NCI-H82 treated with DMSO at 0.1 percent for 48 hours (cell line): ENCODE measurements at regions not wholly inside any gene's neighbourhood (a gene's known extent, or its start where the extent isn't known, plus 50 kb on each side); places are given as distances from the start of the nearest gene placed in this dataset.

Experiments
- DNase-seq: peaks from one replicate; lab custom pipeline; 2025; ENCODE audit not compliant: unreplicated experiment; lab: John Stamatoyannopoulos, UW

GRCh38 chr9:73742412-73742811 lies 590.7 kb downstream of the ANXA1 start:
- no peak for DNase-seq

GRCh38 chr9:73743826-73744225 lies 592.2 kb downstream of the ANXA1 start:
- no peak for DNase-seq

GRCh38 chr9:73745598-73745997 lies 593.9 kb downstream of the ANXA1 start:
- DNase-seq, result no peak

- no peak for DNase-seq
Observed at GRCh38 chr9:73753171-73753570, 601.5 kb downstream of the ANXA1 start.

- no peak for DNase-seq
Observed at GRCh38 chr9:73761905-73762304, 610.2 kb downstream of the ANXA1 start.

- DNase-seq, result no peak
Observed at GRCh38 chr9:73773896-73774295, 622.2 kb downstream of the ANXA1 start.

- no peak for DNase-seq
Observed at GRCh38 chr9:73775757-73776156, 624.1 kb downstream of the ANXA1 start.

GRCh38 chr9:73780916-73781315 lies 629.3 kb downstream of the ANXA1 start:
- no peak for DNase-seq

- DNase-seq, result no peak
Observed at GRCh38 chr9:73782166-73782565, 630.5 kb downstream of the ANXA1 start.

- no peak for DNase-seq
Observed at GRCh38 chr9:73799446-73799845, 647.8 kb downstream of the ANXA1 start.

GRCh38 chr9:73805111-73805510 lies 653.4 kb downstream of the ANXA1 start:
- DNase-seq, result no peak

GRCh38 chr9:73805853-73806458 lies 654.3 kb downstream of the ANXA1 start:
- DNase-seq, result no peak

- no peak for DNase-seq
Observed at GRCh38 chr9:73806876-73807275, 655.2 kb downstream of the ANXA1 start.

- no peak for DNase-seq
Observed at GRCh38 chr9:73807952-73808351, 656.3 kb downstream of the ANXA1 start.

GRCh38 chr9:73810585-73811215 lies 659.0 kb downstream of the ANXA1 start:
- DNase-seq, result no peak

- no peak for DNase-seq
Observed at GRCh38 chr9:73813546-73813945, 661.9 kb downstream of the ANXA1 start.

GRCh38 chr9:73816905-73817304 lies 665.2 kb downstream of the ANXA1 start:
- no peak for DNase-seq

- DNase-seq, result no peak
Observed at GRCh38 chr9:73824671-73825070, 672.5 kb upstream of the RORB start.

GRCh38 chr9:73838871-73839270 lies 658.3 kb upstream of the RORB start:
- DNase-seq, result no peak

- DNase-seq, result no peak
Observed at GRCh38 chr9:73839471-73839870, 657.7 kb upstream of the RORB start.

GRCh38 chr9:73841018-73841417 lies 656.1 kb upstream of the RORB start:
- no peak for DNase-seq

- DNase-seq, result no peak
Observed at GRCh38 chr9:73844135-73844534, 653.0 kb upstream of the RORB start.

- DNase-seq, result no peak
Observed at GRCh38 chr9:73845539-73845938, 651.6 kb upstream of the RORB start.
